ENCODE measurements at regions not wholly inside any gene's neighbourhood (a gene's known extent, or its start where the extent isn't known, plus 50 kb on each side); places are given as distances from the start of the nearest gene placed in this dataset.

GRCh38 chrX:23079347-23079746 lies 79.6 kb downstream of the DDX53 start:
- Mint-ChIP-seq H3K27me3 (no peaks in the 10 kb centered on the region), H3K27ac (no peak overlapping the region), H3K9me3 (ENCODE audit: insufficient read depth) (peaks cover 2% of the 10 kb centered on the region), H3K4me1 (no peaks in the 10 kb centered on the region), H3K4me3 (no peak overlapping the region)
- no peak overlapping the region for H2AFZ ChIP-seq (ENCODE audit: insufficient read depth, low read depth, low read length, poor library complexity, severe bottlenecking)
- ChIA-PET CTCF (no interaction called here), POLR2A (no interaction called here)
- H3K9ac ChIP-seq (ENCODE audit: low read length): no peak overlapping the region
- no peaks in the 10 kb centered on the region for H3K27me3 ChIP-seq (replicated peaks in 1 of 4; ENCODE audit: control extremely low read depth in 1 of 4, control insufficient read depth in 3 of 4, insufficient read depth in 4 of 4, low read length in 3 of 4)
- no peaks in the 10 kb centered on the region for H3K4me1 ChIP-seq (ENCODE audit: control insufficient read depth in 2 of 2, insufficient read depth in 2 of 2, low read length in 2 of 2)
- no peak overlapping the region for H3K27ac ChIP-seq (ENCODE audit: low read length in 2 of 2)
- TF ChIP-seq CTCF (IDR thresholded peaks at IDR 0.05) (no peak), EZH2 (IDR thresholded peaks at IDR 0.05; ENCODE audit: borderline replicate concordance, insufficient read depth, low read depth, low read length, poor library complexity, severe bottlenecking) (no peak)
- H3K4me3 ChIP-seq (ENCODE audit: control extremely low read depth in 1 of 5, extremely low read depth in 1 of 5, insufficient read depth in 1 of 5, low read depth in 2 of 5, low read length in 4 of 5): no peak overlapping the region
- no peaks in the 10 kb centered on the region for H3K9me3 ChIP-seq (ENCODE audit: control extremely low read depth in 1 of 3, control insufficient read depth in 2 of 3, insufficient read depth in 1 of 3, low read length in 2 of 3)
- H3K36me3 ChIP-seq (replicated peaks in 1 of 2; ENCODE audit: control extremely low read depth in 1 of 2, control insufficient read depth in 1 of 2, extremely low read depth in 1 of 2, insufficient read depth in 2 of 2, low read length in 1 of 2): no peaks in the 10 kb centered on the region
- no CpG with 5 or more reads among the region's 1 CpG for WGBS (ENCODE audit: insufficient coverage)
- intact Hi-C loops (cut with micrococcal nuclease): no loop called here
- no peaks in the 10 kb centered on the region for H4K20me1 ChIP-seq (ENCODE audit: control insufficient read depth, insufficient read depth, low read length, poor library complexity, severe bottlenecking)
- no peak for DNase-seq
- no peak for ATAC-seq (ENCODE audit: low read depth)
- H3K79me2 ChIP-seq (ENCODE audit: control insufficient read depth, insufficient read depth, low read length): no peaks in the 10 kb centered on the region
- H3K4me2 ChIP-seq (replicated peaks; ENCODE audit: low read depth, low read length, poor library complexity, severe bottlenecking): no peak overlapping the region

GRCh38 chrX:23100826-23101225 lies 101.1 kb downstream of the DDX53 start:
- POLR2A ChIA-PET: no interaction called here

More at GRCh38 chrX:23100826-23101225, 101.1 kb downstream of the DDX53 start:
- no peak overlapping the region for H3K27ac Mint-ChIP-seq
- Histone ChIP-seq H3K9me3 (ENCODE audit: control extremely low read depth in 1 of 3, control insufficient read depth in 2 of 3, insufficient read depth in 1 of 3, low read length in 2 of 3) (no peaks in the 10 kb centered on the region), H4K20me1 (ENCODE audit: control insufficient read depth, insufficient read depth, low read length, poor library complexity, severe bottlenecking) (no peaks in the 10 kb centered on the region), H3K27ac (ENCODE audit: low read length in 2 of 2) (no peak overlapping the region), H3K4me3 (ENCODE audit: control extremely low read depth in 1 of 5, extremely low read depth in 1 of 5, insufficient read depth in 1 of 5, low read depth in 2 of 5, low read length in 4 of 5) (no peak overlapping the region), H3K27me3 (replicated peaks in 1 of 4; ENCODE audit: control extremely low read depth in 1 of 4, control insufficient read depth in 3 of 4, insufficient read depth in 4 of 4, low read length in 3 of 4) (no peaks in the 10 kb centered on the region), H3K4me1 (ENCODE audit: control insufficient read depth in 2 of 2, insufficient read depth in 2 of 2, low read length in 2 of 2) (no peaks in the 10 kb centered on the region), H3K36me3 (replicated peaks in 1 of 2; ENCODE audit: control extremely low read depth in 1 of 2, control insufficient read depth in 1 of 2, extremely low read depth in 1 of 2, insufficient read depth in 2 of 2, low read length in 1 of 2) (no peaks in the 10 kb centered on the region), H3K79me2 (ENCODE audit: control insufficient read depth, insufficient read depth, low read length) (no peaks in the 10 kb centered on the region), H3K4me2 (replicated peaks; ENCODE audit: low read depth, low read length, poor library complexity, severe bottlenecking) (no peak overlapping the region), H3K9ac (ENCODE audit: low read length) (no peak overlapping the region), H2AFZ (ENCODE audit: insufficient read depth, low read depth, low read length, poor library complexity, severe bottlenecking) (no peak overlapping the region)
- H3K4me3 Mint-ChIP-seq: no peak overlapping the region
- H3K27me3 Mint-ChIP-seq: no peaks in the 10 kb centered on the region
- intact Hi-C loops (cut with micrococcal nuclease): no loop called here
- H3K4me1 Mint-ChIP-seq: no peaks in the 10 kb centered on the region
- DNase-seq (no peak), ATAC-seq (ENCODE audit: low read depth) (no peak)
- CTCF ChIA-PET: no interaction called here
- WGBS (ENCODE audit: insufficient coverage): no CpG with 5 or more reads among the region's 6 CpGs
- TF ChIP-seq CTCF (IDR thresholded peaks at IDR 0.05): no peak
- no peak for TF ChIP-seq EZH2 (IDR thresholded peaks at IDR 0.05; ENCODE audit: borderline replicate concordance, insufficient read depth, low read depth, low read length, poor library complexity, severe bottlenecking)
- H3K9me3 Mint-ChIP-seq (ENCODE audit: insufficient read depth): no peaks in the 10 kb centered on the region

All from B cell (primary cell).